Neural progenitor cell (in vitro differentiated cells): ENCODE measurements at regions not wholly inside any gene's neighbourhood (a gene's known extent, or its start where the extent isn't known, plus 50 kb on each side); places are given as distances from the start of the nearest gene placed in this dataset.

Experiments used
- DNase-seq: peaks from one replicate; pipeline ENCODE4 v3.0.0-alpha.2; 2016; ENCODE audit warnings: low spot score
- H2AFZ ChIP-seq: fragments of 200-600 bp; sonication (generic); replicated peaks from 2 replicates; pipeline ENCODE4 v1.6.1; 2016; ENCODE audit warnings: antibody characterized with exemption
- H3F3A ChIP-seq: fragments of 200-600 bp; sonication (generic); 2 replicates; pipeline ENCODE4 v1.6.1; 2016; ENCODE audit warnings: antibody characterized with exemption, low read depth
- H3K27ac ChIP-seq: fragments of 200-600 bp; sonication (generic); 2 replicates; pipeline ENCODE4 v1.5.1; 2016; ENCODE audit warnings: mild to moderate bottlenecking
- H3K27me3 ChIP-seq: fragments of 200-600 bp; sonication (generic); 2 replicates; pipeline ENCODE4 v1.6.1; 2016; ENCODE audit warnings: mild to moderate bottlenecking, moderate library complexity
- H3K36me3 ChIP-seq: fragments of 200-600 bp; sonication (generic); 2 replicates; pipeline ENCODE4 v1.5.1; 2016
- H3K4me1 ChIP-seq: fragments of 200-600 bp; sonication (generic); 2 replicates; pipeline ENCODE4 v1.6.1; 2016; ENCODE audit warnings: mixed run types
- H3K4me2 ChIP-seq: fragments of 200-600 bp; sonication (generic); 2 replicates; pipeline ENCODE4 v1.6.1; 2016
- H3K4me3 ChIP-seq: fragments of 200-600 bp; sonication (generic); 2 replicates; pipeline ENCODE4 v1.5.1; 2016
- H3K79me2 ChIP-seq: fragments of 200-600 bp; sonication (generic); 2 replicates; pipeline ENCODE4 v1.6.1; 2016; ENCODE audit warnings: low read depth
- H3K9ac ChIP-seq: fragments of 200-600 bp; sonication (generic); 2 replicates; pipeline ENCODE4 v1.6.1; 2016
- H3K9me3 ChIP-seq: fragments of 200-600 bp; sonication (generic); 2 replicates; pipeline ENCODE4 v1.5.1; 2016; ENCODE audit warnings: low read depth
- H4K20me1 ChIP-seq: fragments of 200-600 bp; sonication (generic); 2 replicates; pipeline ENCODE4 v1.6.1; 2016; ENCODE audit warnings: low read depth
- H3K27ac Mint-ChIP-seq: 3 replicates; pipeline ENCODE4 v1.8.0; 2021; ENCODE audit warnings: mixed read lengths
- H3K27me3 Mint-ChIP-seq: 2 replicates; pipeline ENCODE4 v1.8.0; 2022; ENCODE audit warnings: low read depth, mild to moderate bottlenecking, inconsistent platforms, moderate library complexity, mixed read lengths; ENCODE audit not compliant: insufficient read depth
- H3K36me3 Mint-ChIP-seq: 3 replicates; pipeline ENCODE4 v1.8.0; 2021; ENCODE audit warnings: mixed read lengths
- H3K4me1 Mint-ChIP-seq: 3 replicates; pipeline ENCODE4 v1.8.0; 2021; ENCODE audit warnings: mixed read lengths
- H3K4me3 Mint-ChIP-seq: 3 replicates; pipeline ENCODE4 v1.8.0; 2021; ENCODE audit warnings: mild to moderate bottlenecking, moderate library complexity, mixed read lengths
- H3K9me3 Mint-ChIP-seq: 3 replicates; pipeline ENCODE4 v1.8.0; 2020; ENCODE audit warnings: mixed read lengths
- EZH2 ChIP-seq: fragments of 200-600 bp; sonication (generic); IDR thresholded peaks from 2 replicates; pipeline ENCODE4 v1.6.1; 2017; ENCODE audit warnings: antibody characterized with exemption, mild to moderate bottlenecking, moderate library complexity
- EZH2phosphoT487 ChIP-seq: fragments of 200-600 bp; sonication (generic); IDR thresholded peaks from 2 replicates; pipeline ENCODE4 v1.6.1; 2017; ENCODE audit warnings: antibody characterized with exemption
- TF ChIP-seq, protein P1 (sequence below): fragments of 200-600 bp; sonication (generic); IDR thresholded peaks from 2 replicates; pipeline ENCODE4 v1.5.1; 2017; ENCODE audit warnings: antibody characterized with exemption, mild to moderate bottlenecking

DNA sequence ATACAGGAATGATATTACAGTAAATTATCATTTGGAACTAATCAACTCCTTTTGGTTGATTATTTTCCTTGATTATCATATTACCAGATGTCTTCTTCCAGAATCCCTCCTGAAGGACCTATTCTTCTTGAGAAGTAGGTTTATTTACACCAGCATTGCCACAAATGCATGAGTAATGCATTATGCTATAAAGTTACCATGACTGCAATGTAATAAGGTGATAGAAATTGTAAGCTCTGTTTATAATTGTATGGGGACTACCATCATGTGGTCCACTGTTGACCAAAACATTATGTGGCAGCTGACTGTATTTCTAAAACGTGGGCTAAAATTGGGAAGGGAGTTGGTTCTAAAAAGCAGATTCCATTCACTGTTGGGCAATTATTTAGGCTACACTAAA, 602.2 kb downstream of the NYAP2 start:
- no peaks in the 10 kb centered on the region for H3K36me3 Mint-ChIP-seq
- Histone ChIP-seq H3K9ac (no peak overlapping the region), H2AFZ (no peak overlapping the region), H3K9me3 (no peaks in the 10 kb centered on the region), H3K36me3 (no peaks in the 10 kb centered on the region), H3F3A (no peaks in the 10 kb centered on the region), H4K20me1 (no peaks in the 10 kb centered on the region), H3K4me1 (no peaks in the 10 kb centered on the region), H3K27ac (no peak overlapping the region), H3K27me3 (no peaks in the 10 kb centered on the region), H3K4me3 (no peak overlapping the region), H3K79me2 (no peaks in the 10 kb centered on the region), H3K4me2 (no peak overlapping the region)
- no peak for TF ChIP-seq EZH2phosphoT487
- TF ChIP-seq, protein P1, sequence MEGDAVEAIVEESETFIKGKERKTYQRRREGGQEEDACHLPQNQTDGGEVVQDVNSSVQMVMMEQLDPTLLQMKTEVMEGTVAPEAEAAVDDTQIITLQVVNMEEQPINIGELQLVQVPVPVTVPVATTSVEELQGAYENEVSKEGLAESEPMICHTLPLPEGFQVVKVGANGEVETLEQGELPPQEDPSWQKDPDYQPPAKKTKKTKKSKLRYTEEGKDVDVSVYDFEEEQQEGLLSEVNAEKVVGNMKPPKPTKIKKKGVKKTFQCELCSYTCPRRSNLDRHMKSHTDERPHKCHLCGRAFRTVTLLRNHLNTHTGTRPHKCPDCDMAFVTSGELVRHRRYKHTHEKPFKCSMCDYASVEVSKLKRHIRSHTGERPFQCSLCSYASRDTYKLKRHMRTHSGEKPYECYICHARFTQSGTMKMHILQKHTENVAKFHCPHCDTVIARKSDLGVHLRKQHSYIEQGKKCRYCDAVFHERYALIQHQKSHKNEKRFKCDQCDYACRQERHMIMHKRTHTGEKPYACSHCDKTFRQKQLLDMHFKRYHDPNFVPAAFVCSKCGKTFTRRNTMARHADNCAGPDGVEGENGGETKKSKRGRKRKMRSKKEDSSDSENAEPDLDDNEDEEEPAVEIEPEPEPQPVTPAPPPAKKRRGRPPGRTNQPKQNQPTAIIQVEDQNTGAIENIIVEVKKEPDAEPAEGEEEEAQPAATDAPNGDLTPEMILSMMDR: no peak
- TF ChIP-seq EZH2: no peak
- H3K4me3 Mint-ChIP-seq: no peak overlapping the region
- DNase-seq: no peak
- peaks cover 3% of the 10 kb centered on the region for H3K4me1 Mint-ChIP-seq
- H3K27me3 Mint-ChIP-seq: no peaks in the 10 kb centered on the region
- H3K27ac Mint-ChIP-seq: no peak overlapping the region
- H3K9me3 Mint-ChIP-seq: peaks cover 4% of the 10 kb centered on the region

- H3K27ac ChIP-seq: no peak overlapping the region
- H3K36me3 Mint-ChIP-seq: no peaks in the 10 kb centered on the region
- H3K27ac Mint-ChIP-seq: no peak overlapping the region
- H3K36me3 ChIP-seq: no peaks in the 10 kb centered on the region
- H3K4me1 ChIP-seq: peaks cover 8% of the 10 kb centered on the region
- no peak overlapping the region for H3K4me3 ChIP-seq
- no peak for DNase-seq
- TF ChIP-seq EZH2phosphoT487: no peak
- TF ChIP-seq, protein P1: no peak
- TF ChIP-seq EZH2: no peak
- no peak overlapping the region for H2AFZ ChIP-seq
- H4K20me1 ChIP-seq: no peaks in the 10 kb centered on the region
- no peaks in the 10 kb centered on the region for H3F3A ChIP-seq
- H3K4me1 Mint-ChIP-seq: peaks cover 10% of the 10 kb centered on the region
- H3K27me3 Mint-ChIP-seq: no peaks in the 10 kb centered on the region
- no peak overlapping the region for H3K9ac ChIP-seq
- H3K79me2 ChIP-seq: no peaks in the 10 kb centered on the region
- H3K9me3 Mint-ChIP-seq: no peaks in the 10 kb centered on the region
- no peak overlapping the region for H3K4me3 Mint-ChIP-seq
- H3K9me3 ChIP-seq: no peaks in the 10 kb centered on the region
- no peaks in the 10 kb centered on the region for H3K27me3 ChIP-seq
- no peak overlapping the region for H3K4me2 ChIP-seq
These were observed 600.2 kb downstream of the NYAP2 start for GRCh38 chr2:225999692-226000091.

DNA sequence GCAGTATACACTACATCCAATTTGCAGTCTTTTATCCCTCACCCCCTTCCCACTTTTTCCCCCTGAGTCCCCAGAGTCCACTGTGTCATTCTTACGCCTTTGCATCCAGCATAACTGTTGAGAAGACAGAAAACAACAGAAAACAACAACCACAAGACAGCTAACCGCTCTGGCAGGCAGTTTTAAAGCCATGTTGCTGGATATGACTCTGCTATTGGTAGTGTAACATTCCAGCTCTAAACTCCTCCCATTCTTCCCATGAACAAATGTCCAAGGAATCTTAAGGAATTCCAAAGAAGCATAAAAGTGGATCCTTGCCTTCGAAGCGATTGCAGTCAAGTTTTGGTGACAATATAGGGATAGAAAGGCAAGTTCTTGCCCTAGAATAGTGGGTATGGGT, 599.1 kb downstream of the NYAP2 start:
- Histone ChIP-seq H3K9me3 (no peaks in the 10 kb centered on the region), H3K4me1 (peaks cover 8% of the 10 kb centered on the region), H3K36me3 (no peaks in the 10 kb centered on the region), H3K27me3 (no peaks in the 10 kb centered on the region), H3K79me2 (no peaks in the 10 kb centered on the region), H3F3A (no peaks in the 10 kb centered on the region), H3K4me3 (no peak overlapping the region), H2AFZ (no peak overlapping the region), H4K20me1 (no peaks in the 10 kb centered on the region), H3K4me2 (no peak overlapping the region), H3K9ac (no peak overlapping the region), H3K27ac (no peak overlapping the region)
- peaks cover 1% of the 10 kb centered on the region for H3K27me3 Mint-ChIP-seq
- DNase-seq: no peak
- no peak overlapping the region for H3K27ac Mint-ChIP-seq
- H3K36me3 Mint-ChIP-seq: no peaks in the 10 kb centered on the region
- peaks cover 10% of the 10 kb centered on the region for H3K4me1 Mint-ChIP-seq
- no peak overlapping the region for H3K4me3 Mint-ChIP-seq
- TF ChIP-seq EZH2phosphoT487 (no peak), EZH2 (no peak)
- TF ChIP-seq, protein P1: no peak
- H3K9me3 Mint-ChIP-seq: no peaks in the 10 kb centered on the region

DNA sequence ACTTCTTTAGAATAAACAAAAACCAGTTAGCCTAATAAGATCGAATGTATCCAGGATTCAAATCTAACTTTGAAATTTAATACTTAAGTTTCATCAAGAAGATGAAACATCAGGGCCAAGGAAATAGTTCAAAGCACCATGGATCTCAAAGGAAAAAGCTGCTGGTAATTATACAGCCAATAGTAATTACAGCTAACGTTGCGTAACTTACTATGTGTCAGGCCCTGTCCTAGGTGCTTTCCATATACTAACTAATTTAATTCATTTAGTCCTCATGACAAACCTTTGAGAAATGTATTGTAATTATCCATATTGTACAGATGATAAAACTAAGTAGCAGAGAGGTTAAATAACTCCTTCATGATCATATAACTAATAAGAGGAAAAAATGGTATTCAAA, 598.6 kb downstream of the NYAP2 start:
- H3F3A ChIP-seq: no peaks in the 10 kb centered on the region
- H3K4me2 ChIP-seq: no peak overlapping the region
- no peak overlapping the region for H3K27ac ChIP-seq
- no peaks in the 10 kb centered on the region for H3K27me3 ChIP-seq
- H3K36me3 ChIP-seq: no peaks in the 10 kb centered on the region
- no peak for DNase-seq
- Mint-ChIP-seq H3K36me3 (no peaks in the 10 kb centered on the region), H3K9me3 (no peaks in the 10 kb centered on the region), H3K4me1 (peaks cover 10% of the 10 kb centered on the region), H3K27ac (no peak overlapping the region), H3K27me3 (peaks cover 2% of the 10 kb centered on the region), H3K4me3 (no peak overlapping the region)
- no peak overlapping the region for H2AFZ ChIP-seq
- no peaks in the 10 kb centered on the region for H3K9me3 ChIP-seq
- no peak overlapping the region for H3K4me3 ChIP-seq
- H3K9ac ChIP-seq: no peak overlapping the region
- H3K79me2 ChIP-seq: no peaks in the 10 kb centered on the region
- H3K4me1 ChIP-seq: peaks cover 8% of the 10 kb centered on the region
- H4K20me1 ChIP-seq: no peaks in the 10 kb centered on the region
- TF ChIP-seq EZH2phosphoT487 (no peak), EZH2 (no peak)
- TF ChIP-seq, protein P1: no peak
